Gastrocnemius medialis (tissue), 4 donors: ENCODE measurements at regions not wholly inside any gene's neighbourhood (a gene's known extent, or its start where the extent isn't known, plus 50 kb on each side); places are given as distances from the start of the nearest gene placed in this dataset.

Source experiments
- CTCF ChIP-seq, 5 experiments: fragments of 450-650 bp in 3 of 5; fragments of 200-600 bp in 2 of 5; sonication (generic) in 2 of 5; IDR thresholded peaks in 4 of 5; conservative IDR thresholded peaks in 1 of 5; 1 replicate in 4 of 5; 2 replicates in 1 of 5; pipeline ENCODE4 v1.5.1; 2016 to 2019; ENCODE audit warnings: antibody characterized with exemption in 5 of 5, mild to moderate bottlenecking in 3 of 5, moderate library complexity in 3 of 5
- POLR2A ChIP-seq, 2 donors: fragments of 450-650 bp; IDR thresholded peaks; one replicate each; pipeline ENCODE4 v1.6.1; 2017; ENCODE audit warnings: antibody characterized with exemption in 2 of 2, mild to moderate bottlenecking in 2 of 2, moderate library complexity in 2 of 2

GRCh38 chr5:34507933-34508332 lies 148.2 kb upstream of the RAI14 start:
- TF ChIP-seq POLR2A (IDR thresholded peaks at IDR 0.05) (no peak), CTCF (IDR thresholded peaks at IDR 0.05 in 4 of 5, conservative IDR thresholded peaks at IDR 0.05 in 1 of 5) (no peak)
